ENCODE measurements at regions not wholly inside any gene's neighbourhood (a gene's known extent, or its start where the extent isn't known, plus 50 kb on each side); places are given as distances from the start of the nearest gene placed in this dataset.

GRCh38 chr2:146147448-146148012, 1627.6 kb upstream of the ZEB2 start:
- no peaks in the 10 kb centered on the region for H3K4me1 ChIP-seq
- H3K36me3 ChIP-seq = no peaks in the 10 kb centered on the region
- intact Hi-C loops (cut with DNase I) = no loop called here
- 83 to 89% methylated on average over 2 of the region's 2 CpGs for WGBS, 2 donors
- no peaks in the 10 kb centered on the region for H3K27me3 ChIP-seq
- H3K9me3 ChIP-seq = no peaks in the 10 kb centered on the region
- no peak overlapping the region for H3K27ac ChIP-seq
- TF ChIP-seq POLR2A (IDR thresholded peaks at IDR 0.05) (no peak), CTCF (IDR thresholded peaks at IDR 0.05) (no peak)
- no peak for DNase-seq
- H3K4me3 ChIP-seq (replicated peaks in 1 of 3) = no peak overlapping the region

- Histone ChIP-seq H3K9me3 (no peaks in the 10 kb centered on the region), H3K27ac (no peak overlapping the region), H3K4me1 (no peaks in the 10 kb centered on the region), H3K4me3 (replicated peaks in 1 of 3) (no peak overlapping the region), H3K36me3 (no peaks in the 10 kb centered on the region), H3K27me3 (no peaks in the 10 kb centered on the region)
- DNase-seq = no peak
- WGBS, 2 donors = 62 to 64% methylated on average over 1 of the region's 1 CpG
- TF ChIP-seq CTCF (IDR thresholded peaks at IDR 0.05) = no peak
- no peak for TF ChIP-seq POLR2A (IDR thresholded peaks at IDR 0.05)
- intact Hi-C loops (cut with DNase I) = no loop called here
These were observed 1624.1 kb upstream of the ZEB2 start for GRCh38 chr2:146143971-146144370.

- no peak overlapping the region for H3K4me3 ChIP-seq (replicated peaks in 1 of 3)
- TF ChIP-seq POLR2A (IDR thresholded peaks at IDR 0.05) = no peak
- TF ChIP-seq CTCF (IDR thresholded peaks at IDR 0.05) = no peak
These were observed 1618.9 kb upstream of the ZEB2 start for GRCh38 chr2:146138820-146139219.

GRCh38 chr2:146135245-146135644, 1615.3 kb upstream of the ZEB2 start:
- 47 to 53% methylated on average over 1 of the region's 1 CpG for WGBS, 2 donors
- intact Hi-C loops (cut with DNase I) = no loop called here
- no peaks in the 10 kb centered on the region for H3K9me3 ChIP-seq

More at GRCh38 chr2:146138820-146139219, 1618.9 kb upstream of the ZEB2 start:
- no peaks in the 10 kb centered on the region for H3K27me3 ChIP-seq
- H3K27ac ChIP-seq = no peak overlapping the region
- no peaks in the 10 kb centered on the region for H3K9me3 ChIP-seq
- no peaks in the 10 kb centered on the region for H3K36me3 ChIP-seq
- no peak for DNase-seq
- intact Hi-C loops (cut with DNase I) = no loop called here
- H3K4me1 ChIP-seq = no peaks in the 10 kb centered on the region
- 91 to 93% methylated on average over 3 of the region's 3 CpGs for WGBS, 2 donors

GRCh38 chr2:146131785-146132184, 1611.9 kb upstream of the ZEB2 start:
- TF ChIP-seq POLR2A (IDR thresholded peaks at IDR 0.05) (no peak), CTCF (IDR thresholded peaks at IDR 0.05) (no peak)
- no peak overlapping the region for H3K4me3 ChIP-seq (replicated peaks in 1 of 3)
- no peaks in the 10 kb centered on the region for H3K36me3 ChIP-seq
- H3K4me1 ChIP-seq = no peaks in the 10 kb centered on the region
- WGBS, 2 donors = 92 to 93% methylated on average over 1 of the region's 1 CpG
- intact Hi-C loops (cut with DNase I) = no loop called here
- H3K27me3 ChIP-seq = no peaks in the 10 kb centered on the region
- no peak for DNase-seq
- H3K9me3 ChIP-seq = no peaks in the 10 kb centered on the region
- no peak overlapping the region for H3K27ac ChIP-seq

More at GRCh38 chr2:146135245-146135644, 1615.3 kb upstream of the ZEB2 start:
- Histone ChIP-seq H3K36me3 (no peaks in the 10 kb centered on the region), H3K4me1 (no peaks in the 10 kb centered on the region), H3K27ac (no peak overlapping the region), H3K27me3 (no peaks in the 10 kb centered on the region), H3K4me3 (replicated peaks in 1 of 3) (no peak overlapping the region)
- DNase-seq = no peak
- TF ChIP-seq CTCF (IDR thresholded peaks at IDR 0.05) = no peak
